ENCODE measurements at regions not wholly inside any gene's neighbourhood (a gene's known extent, or its start where the extent isn't known, plus 50 kb on each side); places are given as distances from the start of the nearest gene placed in this dataset.
"Not testable (repeated sequence)": the region's sequence is repeated elsewhere in the genome, so short reads cannot be mapped to it uniquely, and the experiment has no call there.

GRCh38 chr4:17055788-17056187 lies 157.3 kb upstream of the LDB2 start:
- no peak for DNase-seq

- no peak for DNase-seq
Observed at GRCh38 chr4:17045866-17046265, 147.4 kb upstream of the LDB2 start.

- no peak for DNase-seq
Observed at GRCh38 chr4:17038510-17039176, 140.2 kb upstream of the LDB2 start.

- no peak for DNase-seq
Observed at GRCh38 chr4:17033768-17034181, 135.3 kb upstream of the LDB2 start.

GRCh38 chr4:17033025-17033767 lies 134.8 kb upstream of the LDB2 start:
- no peak for DNase-seq

GRCh38 chr4:17030543-17030942 lies 132.1 kb upstream of the LDB2 start:
- no peak for DNase-seq

- no peak for DNase-seq
Observed at GRCh38 chr4:17029964-17030363, 131.5 kb upstream of the LDB2 start.

- DNase-seq = no peak
Observed at GRCh38 chr4:17029432-17029831, 131.0 kb upstream of the LDB2 start.

GRCh38 chr4:17027495-17027894 lies 129.1 kb upstream of the LDB2 start:
- DNase-seq = no peak

GRCh38 chr4:17024425-17024824 lies 126.0 kb upstream of the LDB2 start:
- DNase-seq = no peak

- no peak for DNase-seq
Observed at GRCh38 chr4:17020901-17021300, 122.5 kb upstream of the LDB2 start.

- DNase-seq = no peak
Observed at GRCh38 chr4:17020451-17020850, 122.0 kb upstream of the LDB2 start.

GRCh38 chr4:17018621-17019020 lies 120.2 kb upstream of the LDB2 start:
- not testable (repeated sequence) for DNase-seq

GRCh38 chr4:17018013-17018412 lies 119.6 kb upstream of the LDB2 start:
- DNase-seq = no peak

- no peak for DNase-seq
Observed at GRCh38 chr4:17013382-17014006, 115.0 kb upstream of the LDB2 start.

GRCh38 chr4:17012451-17012850 lies 114.0 kb upstream of the LDB2 start:
- DNase-seq = no peak

- no peak for DNase-seq
Observed at GRCh38 chr4:17010426-17011087, 112.1 kb upstream of the LDB2 start.

GRCh38 chr4:17009871-17010367 lies 111.5 kb upstream of the LDB2 start:
- no peak for DNase-seq

GRCh38 chr4:17008834-17009345 lies 110.4 kb upstream of the LDB2 start:
- no peak for DNase-seq

GRCh38 chr4:17003606-17004392 lies 105.4 kb upstream of the LDB2 start:
- not testable (repeated sequence) for DNase-seq

GRCh38 chr4:16995451-16995850 lies 97.0 kb upstream of the LDB2 start:
- no peak for DNase-seq
